Endometrium (tissue), 2 donors: ENCODE measurements at regions not wholly inside any gene's neighbourhood (a gene's known extent, or its start where the extent isn't known, plus 50 kb on each side); places are given as distances from the start of the nearest gene placed in this dataset.
A peak's percentile ranks its signal among the peaks of the same experiment; 100 is the strongest.
"Not testable (repeated sequence)": the region's sequence is repeated elsewhere in the genome, so short reads cannot be mapped to it uniquely, and the experiment has no call there.

ENCODE experiments used
- FAIRE-seq: peaks from 2 replicates; lab custom pipeline; 2012; peaks lifted over from hg19 to GRCh38; lab: Jason Lieb, UNC
- donor health status: control.
- donor health status: control.

DNA sequence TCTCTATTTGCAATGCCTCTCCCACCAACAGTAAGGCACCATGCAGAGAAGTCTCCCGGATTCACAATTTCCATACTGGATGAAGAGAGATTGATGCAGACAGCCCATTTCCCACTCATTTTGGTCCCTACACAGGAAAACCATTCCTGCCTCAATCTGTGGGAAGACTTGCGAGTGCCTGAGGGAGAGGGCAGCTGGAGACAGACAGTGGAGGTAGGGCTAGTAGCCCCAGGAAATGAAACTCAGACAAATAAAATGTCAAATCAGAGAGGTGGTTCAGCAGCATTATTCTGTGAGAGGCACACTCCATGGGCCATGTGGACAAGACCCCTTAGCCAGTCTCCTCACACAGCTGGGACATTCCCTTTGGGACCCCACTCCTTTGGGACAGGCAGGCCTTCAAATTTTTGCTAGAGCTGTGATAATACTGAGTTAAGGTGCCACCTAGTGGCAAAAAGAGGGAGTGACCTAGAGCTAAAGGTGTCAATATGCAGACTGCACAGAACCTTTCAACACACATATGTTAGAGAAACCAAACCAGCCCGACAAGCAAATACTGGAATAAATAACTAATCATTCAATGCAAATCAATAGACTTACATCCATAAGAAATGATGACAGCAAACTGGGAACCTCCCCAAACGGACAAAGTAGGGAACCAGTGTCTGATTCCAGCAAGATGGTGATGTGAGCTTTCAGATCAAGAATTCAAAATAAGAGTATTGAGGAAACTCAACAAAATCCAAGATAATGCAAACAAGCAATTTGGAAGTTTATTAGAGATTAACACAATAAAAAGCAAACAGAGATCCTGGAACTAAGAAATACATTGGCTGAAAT is 1865.3 kb upstream of the AGA start:
- no peak for FAIRE-seq

- FAIRE-seq, result no peak
Measured at GRCh38 chr4:179313823-179314222, 1871.6 kb upstream of the AGA start.

- FAIRE-seq, result no peak
Measured at GRCh38 chr4:179325181-179325580, 1882.9 kb upstream of the AGA start.

GRCh38 chr4:179328627-179329026 is 1886.4 kb upstream of the AGA start:
- no peak for FAIRE-seq

DNA sequence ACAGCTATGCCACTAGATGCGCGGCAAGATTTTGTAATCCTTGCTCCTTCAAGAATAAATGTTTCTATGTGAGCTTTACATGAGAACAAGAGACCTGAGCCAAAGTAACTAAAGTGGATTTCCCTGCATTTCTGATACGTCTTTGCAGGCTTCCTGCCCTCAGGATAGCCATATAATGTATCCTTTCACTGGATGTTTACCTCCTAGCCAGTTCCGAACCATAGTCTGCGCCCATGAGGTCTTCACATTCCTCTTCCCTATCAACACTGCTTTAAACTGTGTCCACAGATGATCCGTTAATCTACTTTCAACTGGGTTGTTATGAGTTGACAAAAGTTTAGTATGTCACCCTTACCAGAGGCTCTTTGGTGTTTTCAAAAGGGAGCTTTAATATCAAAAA is 1889.1 kb upstream of the AGA start:
- FAIRE-seq, result no peak

DNA sequence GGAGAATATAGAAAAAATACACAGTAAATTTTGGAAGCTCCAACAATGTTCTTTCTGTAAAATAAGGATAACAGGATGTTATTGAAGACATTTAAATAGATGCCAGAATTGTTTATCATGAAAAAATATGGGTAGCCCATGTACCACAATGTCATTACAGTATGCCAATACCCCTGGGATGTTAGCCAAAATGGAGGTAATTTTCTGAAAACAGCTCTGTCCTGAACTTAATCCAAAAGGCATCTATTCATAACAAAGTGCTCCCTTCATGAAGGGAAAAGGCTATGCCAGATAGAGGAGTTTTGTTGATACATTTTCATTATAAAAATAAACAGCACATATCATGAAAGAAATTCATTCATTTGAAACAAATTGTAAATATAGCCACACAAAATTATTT is 1902.6 kb upstream of the AGA start:
- no peak for FAIRE-seq

DNA sequence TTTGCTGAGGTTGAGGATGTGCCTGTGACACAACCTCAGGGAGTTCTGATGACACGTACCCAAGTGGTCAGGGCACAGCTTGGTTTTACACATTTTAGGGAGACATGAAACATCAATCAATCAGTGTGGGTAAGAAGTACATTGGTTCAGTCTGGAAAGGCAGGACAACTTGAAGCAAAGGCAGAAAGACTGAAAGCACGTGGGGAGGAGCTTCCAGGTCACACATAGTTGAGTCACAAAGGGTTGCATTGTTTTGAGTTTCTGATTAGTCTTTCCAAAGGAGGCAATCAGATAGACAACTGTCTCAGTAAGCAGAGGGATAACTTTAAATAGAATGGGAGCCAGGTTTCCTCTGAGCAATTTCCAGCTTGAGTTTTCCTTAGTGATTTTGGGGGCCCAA is 1910.0 kb upstream of the AGA start:
- no peak for FAIRE-seq

- FAIRE-seq, result no peak
Measured at GRCh38 chr4:179353786-179354185, 1911.5 kb upstream of the AGA start.

GRCh38 chr4:179361978-179362486 is 1919.8 kb upstream of the AGA start:
- FAIRE-seq, result no peak

DNA sequence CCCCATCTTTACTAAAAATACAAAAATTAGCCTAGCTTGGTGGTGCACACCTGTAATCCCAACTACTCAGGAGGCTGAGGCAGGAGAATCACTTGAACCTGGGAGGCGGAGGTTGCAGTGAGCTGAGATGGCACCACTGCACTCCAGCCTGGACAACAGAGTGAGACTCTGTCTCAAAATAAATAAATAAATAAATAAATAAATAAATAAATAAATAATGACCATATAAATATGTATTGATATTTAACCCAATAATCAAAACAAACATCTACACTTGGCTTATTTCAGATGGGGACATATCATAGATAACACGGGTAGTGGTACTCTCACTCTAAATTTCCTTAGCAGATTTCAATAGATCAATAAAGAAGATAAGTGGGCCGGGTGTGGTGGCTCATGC is 1923.7 kb upstream of the AGA start:
- not testable (repeated sequence) for FAIRE-seq

GRCh38 chr4:179372242-179372641 is 1930.0 kb upstream of the AGA start:
- no peak for FAIRE-seq

- no peak for FAIRE-seq
Measured at GRCh38 chr4:179372746-179373145, 1930.5 kb upstream of the AGA start.

- FAIRE-seq, result not testable (repeated sequence)
Measured at GRCh38 chr4:179378847-179379246, 1936.6 kb upstream of the AGA start.

- FAIRE-seq, result no peak
Measured at GRCh38 chr4:179392787-179393186, 1950.5 kb upstream of the AGA start.

- FAIRE-seq, result no peak
Measured at GRCh38 chr4:179398414-179398813, 1956.2 kb upstream of the AGA start.

DNA sequence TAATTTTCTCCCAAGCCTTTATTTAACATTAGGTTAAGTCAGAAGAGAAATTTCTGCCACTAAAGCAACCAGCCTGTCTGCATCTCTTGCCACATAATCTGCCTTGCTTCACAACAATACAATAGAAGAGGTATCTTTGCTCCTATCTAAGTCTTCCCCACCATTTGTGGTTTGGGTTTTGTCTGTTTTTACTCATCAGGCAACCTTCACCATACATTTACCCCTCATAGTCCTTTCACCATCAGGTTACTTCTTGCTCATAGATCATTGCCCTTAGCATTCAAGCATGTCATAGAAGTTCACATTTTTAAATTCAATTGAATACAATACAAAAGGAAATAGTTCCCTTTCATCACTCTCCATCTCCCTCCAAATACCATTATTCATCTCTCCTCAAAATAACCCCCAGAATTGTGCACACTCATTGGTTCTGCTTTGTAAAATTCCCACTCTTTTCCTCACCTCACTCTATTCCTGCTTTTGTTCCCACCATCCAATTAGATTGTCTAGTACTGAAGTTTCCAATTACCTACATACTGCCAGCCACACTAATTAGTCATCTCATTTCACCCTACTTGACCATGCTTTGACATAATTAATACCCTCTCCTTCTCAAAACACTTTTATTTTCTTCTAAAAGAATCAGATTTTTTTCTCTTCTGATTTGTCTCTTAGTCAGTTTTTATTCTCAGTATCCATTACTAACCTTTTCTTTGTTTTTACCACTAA is 1957.0 kb upstream of the AGA start:
- no peak for FAIRE-seq

DNA sequence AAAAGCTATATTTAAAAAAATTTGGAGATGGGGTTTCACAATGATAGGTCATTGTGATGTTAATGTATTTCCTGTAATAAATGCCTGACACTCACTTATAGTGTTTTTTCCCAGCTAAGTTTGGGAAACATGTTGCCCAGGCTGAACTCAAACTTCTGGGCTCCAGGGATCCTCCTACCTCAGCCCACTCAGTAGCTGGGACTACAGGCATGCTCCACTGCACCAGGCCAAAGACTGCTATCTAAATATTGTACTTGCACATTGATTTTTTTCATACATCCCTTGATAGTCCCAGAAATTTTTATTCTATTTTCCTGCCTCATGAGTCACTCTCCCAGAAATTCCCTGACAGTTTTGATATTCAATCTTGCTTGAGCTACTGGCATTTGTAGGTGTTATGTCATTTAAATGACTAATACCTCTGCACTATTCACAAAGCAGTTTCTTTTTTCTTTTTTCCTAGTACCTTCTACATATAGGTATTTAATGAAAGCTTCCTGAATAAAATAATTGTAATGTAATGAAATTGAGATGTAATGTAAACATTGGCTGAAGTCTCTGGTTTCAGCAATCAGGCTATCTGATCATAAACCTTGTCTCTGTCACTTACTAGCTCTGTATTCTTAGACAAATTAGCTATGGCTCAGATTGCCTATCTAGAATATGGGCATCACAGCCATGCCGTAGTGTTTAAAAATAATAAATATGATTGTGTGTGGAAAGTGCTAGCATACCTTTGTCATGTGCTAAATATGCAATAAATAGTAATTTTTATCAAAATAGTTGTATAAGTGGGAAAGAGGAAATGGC is 1973.0 kb upstream of the AGA start:
- no peak for FAIRE-seq

- FAIRE-seq, result peak; percentile 45
Measured at GRCh38 chr4:179415847-179416223, 1973.6 kb upstream of the AGA start.

DNA sequence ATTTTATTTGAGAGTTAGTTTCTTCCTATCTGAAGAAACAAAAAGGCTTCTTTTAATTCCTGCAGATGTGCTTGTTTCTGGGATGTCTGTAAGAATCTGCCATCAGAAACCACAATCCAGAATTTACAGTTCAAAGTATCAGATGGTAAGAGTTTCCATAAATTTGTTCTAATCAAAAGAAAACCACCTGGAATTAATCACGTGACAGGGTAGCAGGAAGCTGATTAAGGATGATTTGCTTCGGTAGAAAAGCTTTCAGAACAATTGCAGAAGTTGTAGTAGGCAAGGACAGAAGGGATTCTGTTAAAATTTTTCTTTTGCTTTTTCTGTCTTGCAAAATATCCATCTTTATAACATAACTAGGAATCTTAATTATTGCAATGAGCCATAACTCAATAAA is 1975.1 kb upstream of the AGA start:
- no peak for FAIRE-seq

DNA sequence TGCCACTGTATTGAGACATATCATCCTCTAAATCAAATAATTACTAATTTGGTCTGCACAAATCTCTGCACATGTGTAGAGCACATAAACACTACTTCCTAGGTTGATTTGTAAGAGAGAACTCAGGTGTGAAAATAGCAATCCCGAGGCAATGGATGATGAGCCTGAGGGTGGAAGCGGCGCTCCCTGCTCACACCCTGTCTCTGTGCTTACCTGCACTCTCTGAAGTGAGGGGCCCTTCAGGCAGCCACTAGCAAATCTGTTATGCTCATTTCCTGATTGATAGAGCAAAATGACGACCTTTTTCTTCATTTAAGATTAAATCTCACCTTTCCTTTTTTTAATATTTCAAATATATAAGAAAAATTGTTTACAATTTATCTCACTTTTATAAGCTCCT is 1995.7 kb upstream of the AGA start:
- no peak for FAIRE-seq

GRCh38 chr4:179441596-179441995 is 1999.4 kb upstream of the AGA start:
- FAIRE-seq, result no peak

DNA sequence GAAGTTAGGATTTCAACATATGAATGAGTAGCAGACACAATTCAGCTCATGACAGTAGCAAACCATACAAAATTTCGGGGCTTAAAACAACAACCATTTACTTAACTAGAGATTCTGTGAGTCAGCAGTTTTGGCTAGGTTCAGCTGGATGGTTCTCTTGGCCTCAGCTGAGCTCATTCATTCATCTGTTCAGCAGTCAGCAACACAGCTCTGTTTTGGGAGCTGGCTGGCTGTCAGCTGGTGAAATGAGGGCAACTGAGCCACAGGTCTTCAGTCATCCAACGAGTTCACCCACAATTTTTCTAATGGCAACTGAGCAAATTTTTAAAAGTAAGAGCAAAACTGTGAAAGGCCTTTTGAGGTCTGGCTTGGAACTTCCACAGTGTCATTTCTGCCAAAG is 2005.1 kb upstream of the AGA start:
- FAIRE-seq, result no peak
